Spleen (tissue), 11 donors: ENCODE measurements at regions not wholly inside any gene's neighbourhood (a gene's known extent, or its start where the extent isn't known, plus 50 kb on each side); places are given as distances from the start of the nearest gene placed in this dataset.

Experiments
- DNase-seq: peaks from one replicate; pipeline ENCODE4 v3.0.0-alpha.2; 2020
- H3K27ac ChIP-seq, 8 donors: fragments of 200-600 bp; sonication (generic) in 7 of 8; 1 replicate in 4 of 8; 2 replicates in 4 of 8; pipeline versions ENCODE4 v1.5.0 to v1.8.0; 2016 to 2021; ENCODE audit warnings: inconsistent platforms in 4 of 8, mild to moderate bottlenecking in 4 of 8, moderate library complexity in 1 of 8
- H3K27me3 ChIP-seq, 7 donors: fragments of 200-600 bp; sonication (generic) in 6 of 7; replicated peaks in 1 of 7; 1 replicate in 4 of 7; 2 replicates in 3 of 7; pipeline versions ENCODE4 v1.5.0 to v1.8.0; 2016 to 2021; ENCODE audit warnings: inconsistent platforms in 3 of 7, mild to moderate bottlenecking in 1 of 7
- H3K36me3 ChIP-seq, 6 donors: fragments of 200-600 bp; sonication (generic) in 5 of 6; 1 replicate in 4 of 6; 2 replicates in 2 of 6; pipeline versions ENCODE4 v1.5.0 to v1.8.0; 2016 to 2021; ENCODE audit warnings: inconsistent platforms in 2 of 6
- H3K4me1 ChIP-seq, 6 donors: fragments of 200-600 bp; sonication (generic) in 5 of 6; 1 replicate in 3 of 6; 2 replicates in 3 of 6; pipeline versions ENCODE4 v1.5.0 to v1.8.0; 2016 to 2021; ENCODE audit warnings: inconsistent platforms in 3 of 6
- H3K4me3 ChIP-seq, 8 donors: fragments of 200-600 bp; sonication (generic) in 7 of 8; 1 replicate in 4 of 8; 2 replicates in 4 of 8; pipeline versions ENCODE4 v1.5.0 to v1.8.0; 2016 to 2021; ENCODE audit warnings: inconsistent platforms in 4 of 8, mild to moderate bottlenecking in 4 of 8, moderate library complexity in 2 of 8
- H3K9me3 ChIP-seq, 8 donors: fragments of 200-600 bp; sonication (generic) in 7 of 8; 1 replicate in 4 of 8; 2 replicates in 4 of 8; pipeline versions ENCODE4 v1.5.0 to v1.8.0; 2016 to 2021; ENCODE audit warnings: inconsistent platforms in 4 of 8
- POLR2A ChIP-seq, 3 donors: fragments of 450-650 bp; IDR thresholded peaks; one replicate each; pipeline ENCODE4 v1.5.1; 2017; ENCODE audit warnings: antibody characterized with exemption in 3 of 3, mild to moderate bottlenecking in 1 of 3
- POLR2AphosphoS5 ChIP-seq, 3 donors: sonication (generic); formaldehyde crosslinking; IDR thresholded peaks; one replicate each; pipeline ENCODE4 v1.5.1; 2017; ENCODE audit warnings: antibody characterized with exemption in 3 of 3
- WGBS, 5 donors: extraction: QIAGEN DNeasy Blood & Tissue Kit in 3 of 5; methylation state at CpG; one replicate each; pipeline versions ENCODE4 v1.1.5 to v1.1.7; 2013 to 2018; 5-methylcytosine and 5-hydroxymethylcytosine counted together
- intact Hi-C: fragments of 100-400 bp; cut with DNase I; formaldehyde crosslinking; loops from one replicate; pipeline ENCODE4 v1.15.0; 2023; ENCODE audit warnings: low total_unique reads
- TF ChIP-seq, protein P1 (sequence below), 11 experiments: fragments of 200-600 bp in 7 of 11; fragments of 450-650 bp in 4 of 11; sonication (generic) in 4 of 11; IDR thresholded peaks in 8 of 11; conservative IDR thresholded peaks in 3 of 11; 1 replicate in 7 of 11; 2 replicates in 4 of 11; pipeline versions ENCODE4 v1.4.0 to v1.8.0; 2016 to 2021; ENCODE audit warnings: antibody characterized with exemption in 11 of 11, inconsistent platforms in 4 of 11, mild to moderate bottlenecking in 1 of 11
- donor health status: healthy with polysubstance abuse.
- donor health status: DM: no; HTN: no; CAD: no; lungs with moderate emphysema.
- donor health status: DM: no; HTN: no; CAD: no.
- donor health status: Bipolar disorder and iron deficiency.
- donor health status: healthy.
- donor health status: DM: no; HTN: no; CAD: no.
- donor health status: DM: yes; HTN: yes; CAD: no.

DNA sequence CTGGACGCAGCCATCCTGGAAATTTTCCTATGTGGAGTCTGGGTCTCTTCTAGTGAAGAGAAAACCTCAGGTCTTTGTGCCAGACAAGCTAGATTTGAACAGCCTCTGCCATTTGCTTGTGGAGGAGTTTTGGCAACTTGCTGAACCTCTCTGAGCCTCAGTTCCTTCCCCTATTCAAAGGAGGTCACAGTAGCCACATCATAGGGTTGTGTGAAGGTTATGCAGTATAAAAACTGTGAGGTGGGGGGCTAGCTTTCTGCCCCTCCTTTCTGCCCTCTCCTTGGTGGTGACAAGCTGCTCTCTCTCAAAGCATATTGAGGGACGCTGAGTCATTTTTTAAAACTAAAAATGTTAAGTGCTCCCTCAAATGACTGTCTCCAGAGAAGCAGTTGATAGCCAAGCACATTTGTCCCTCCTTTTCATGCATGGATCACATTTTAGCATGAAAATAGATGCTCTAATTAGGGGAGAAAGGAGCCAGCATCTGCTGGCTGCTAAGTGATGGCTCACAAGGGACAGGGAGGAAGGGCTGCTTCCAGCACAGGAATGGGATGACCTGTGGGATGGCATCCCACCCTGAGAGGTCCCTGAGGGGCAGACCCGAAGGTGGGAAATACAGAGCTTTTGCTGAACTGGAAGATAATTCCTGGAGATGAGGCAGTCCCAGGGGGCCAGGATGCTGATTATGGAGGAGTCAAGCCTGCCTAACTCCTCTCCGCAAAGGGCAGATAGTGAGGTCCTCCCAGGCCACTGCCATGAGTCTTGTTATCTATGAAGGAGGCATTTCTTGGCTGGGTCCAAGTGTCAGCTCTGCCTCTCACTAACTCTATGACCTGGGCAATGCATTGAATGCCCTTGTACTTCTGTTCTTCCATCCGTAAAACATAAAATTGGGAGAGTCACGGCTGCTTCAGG lies 218.8 kb downstream of the RAB11FIP4 start:
- Histone ChIP-seq H3K9me3 (no peaks in the 10 kb centered on the region), H3K27ac (no peak overlapping the region), H3K36me3 (no peaks in the 10 kb centered on the region), H3K4me3 (no peak overlapping the region), H3K4me1 (no peaks in the 10 kb centered on the region), H3K27me3 (peaks cover 0 to 3% (median 0%) of the 10 kb centered on the region in 7 donors)
- WGBS, 5 donors, result 75 to 88% (median 84%) methylated on average over 6 of the region's 6 CpGs
- TF ChIP-seq, protein P1, sequence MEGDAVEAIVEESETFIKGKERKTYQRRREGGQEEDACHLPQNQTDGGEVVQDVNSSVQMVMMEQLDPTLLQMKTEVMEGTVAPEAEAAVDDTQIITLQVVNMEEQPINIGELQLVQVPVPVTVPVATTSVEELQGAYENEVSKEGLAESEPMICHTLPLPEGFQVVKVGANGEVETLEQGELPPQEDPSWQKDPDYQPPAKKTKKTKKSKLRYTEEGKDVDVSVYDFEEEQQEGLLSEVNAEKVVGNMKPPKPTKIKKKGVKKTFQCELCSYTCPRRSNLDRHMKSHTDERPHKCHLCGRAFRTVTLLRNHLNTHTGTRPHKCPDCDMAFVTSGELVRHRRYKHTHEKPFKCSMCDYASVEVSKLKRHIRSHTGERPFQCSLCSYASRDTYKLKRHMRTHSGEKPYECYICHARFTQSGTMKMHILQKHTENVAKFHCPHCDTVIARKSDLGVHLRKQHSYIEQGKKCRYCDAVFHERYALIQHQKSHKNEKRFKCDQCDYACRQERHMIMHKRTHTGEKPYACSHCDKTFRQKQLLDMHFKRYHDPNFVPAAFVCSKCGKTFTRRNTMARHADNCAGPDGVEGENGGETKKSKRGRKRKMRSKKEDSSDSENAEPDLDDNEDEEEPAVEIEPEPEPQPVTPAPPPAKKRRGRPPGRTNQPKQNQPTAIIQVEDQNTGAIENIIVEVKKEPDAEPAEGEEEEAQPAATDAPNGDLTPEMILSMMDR (IDR thresholded peaks at IDR 0.05 in 8 of 11, conservative IDR thresholded peaks at IDR 0.05 in 3 of 11), result no peak
- TF ChIP-seq POLR2AphosphoS5 (IDR thresholded peaks at IDR 0.05), result no peak
- no peak for TF ChIP-seq POLR2A (IDR thresholded peaks at IDR 0.05)
- intact Hi-C loops, result no loop called here
- DNase-seq, result no peak

DNA sequence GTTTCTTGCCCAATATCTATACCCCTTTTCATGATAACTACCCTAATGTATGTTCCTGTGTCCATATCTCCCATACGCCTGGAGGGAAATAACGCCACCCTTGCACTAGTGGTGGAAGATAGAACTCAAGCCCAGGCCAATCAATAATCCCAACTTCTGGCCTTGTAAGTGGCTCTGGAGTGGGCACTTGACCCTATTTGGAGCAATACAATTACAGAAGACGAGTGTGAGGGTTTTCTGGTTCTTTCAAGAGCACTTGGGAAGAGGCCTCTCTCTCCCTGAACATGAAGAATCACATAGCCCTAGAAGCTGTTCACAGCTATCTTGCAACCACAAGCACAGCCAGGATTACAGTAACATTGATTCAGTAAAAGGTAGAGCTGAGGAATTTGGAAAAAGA lies 217.9 kb downstream of the RAB11FIP4 start:
- H3K36me3 ChIP-seq, result no peaks in the 10 kb centered on the region
- no peaks in the 10 kb centered on the region for H3K9me3 ChIP-seq
- TF ChIP-seq POLR2A (IDR thresholded peaks at IDR 0.05), result no peak
- H3K27me3 ChIP-seq, result peaks cover 0 to 3% (median 0%) of the 10 kb centered on the region in 7 donors
- no peak for DNase-seq
- 75 to 86% (median 83%) methylated on average over 3 of the region's 3 CpGs for WGBS, 5 donors
- H3K27ac ChIP-seq, result no peak overlapping the region
- H3K4me3 ChIP-seq, result no peak overlapping the region
- H3K4me1 ChIP-seq, result no peaks in the 10 kb centered on the region
- intact Hi-C loops, result no loop called here

DNA sequence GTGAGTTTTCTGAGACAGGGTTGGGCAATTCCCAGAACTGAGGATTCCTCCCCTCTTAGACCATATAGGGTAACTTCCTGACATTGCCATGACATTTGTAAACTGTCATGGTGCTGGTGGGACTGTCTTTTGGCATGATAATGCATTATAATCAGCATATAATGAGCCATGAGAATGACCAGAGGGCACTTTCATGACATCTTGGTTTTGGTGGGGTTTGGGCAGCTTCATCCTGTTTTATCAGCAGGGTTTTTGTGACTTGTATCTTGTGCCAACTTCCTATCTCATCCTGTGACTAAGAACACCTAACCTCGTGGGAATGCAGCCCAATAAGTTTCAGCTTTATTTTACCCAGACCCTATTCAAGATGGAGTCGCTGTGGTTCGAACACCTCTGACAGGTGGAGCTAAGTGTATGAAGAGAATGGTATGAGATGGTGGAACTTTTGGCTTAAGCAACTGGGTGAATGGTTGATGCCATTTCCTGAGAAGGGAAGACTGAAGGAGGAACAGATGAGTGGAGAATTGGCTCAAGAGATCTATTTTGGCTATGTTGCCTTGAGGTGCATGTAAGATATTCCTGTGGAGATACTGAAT lies 217.3 kb downstream of the RAB11FIP4 start:
- Histone ChIP-seq H3K36me3 (no peaks in the 10 kb centered on the region), H3K4me3 (no peak overlapping the region), H3K9me3 (no peaks in the 10 kb centered on the region), H3K4me1 (no peaks in the 10 kb centered on the region), H3K27me3 (peaks cover 0 to 3% (median 0%) of the 10 kb centered on the region in 7 donors), H3K27ac (no peak overlapping the region)
- intact Hi-C loops, result no loop called here
- TF ChIP-seq POLR2AphosphoS5 (IDR thresholded peaks at IDR 0.05), result no peak
- TF ChIP-seq POLR2A (IDR thresholded peaks at IDR 0.05), result no peak
- TF ChIP-seq, protein P1 (IDR thresholded peaks at IDR 0.05 in 8 of 11, conservative IDR thresholded peaks at IDR 0.05 in 3 of 11), result no peak
- no peak for DNase-seq
- 83 to 87% (median 86%) methylated on average over 3 of the region's 3 CpGs for WGBS, 5 donors

DNA sequence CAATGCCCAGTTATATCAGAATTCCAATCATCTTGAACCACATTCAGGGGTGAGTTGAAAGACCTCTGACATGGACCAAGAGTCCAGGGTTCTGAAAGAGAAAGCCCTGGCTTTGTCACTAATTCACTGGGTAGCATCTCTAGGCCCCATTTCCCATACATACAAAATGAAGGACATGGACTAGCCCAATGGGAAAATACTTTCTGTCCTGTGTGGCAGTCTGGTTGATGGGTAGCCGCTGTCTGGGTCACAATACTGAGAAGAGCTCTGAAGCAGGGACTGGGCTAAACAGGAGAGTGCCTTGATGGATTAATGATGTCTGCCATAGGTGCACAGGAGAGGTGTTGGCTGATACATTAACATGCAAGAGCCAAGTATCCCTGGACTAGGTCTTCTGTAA lies 214.3 kb downstream of the RAB11FIP4 start:
- no peak overlapping the region for H3K27ac ChIP-seq
- WGBS, 5 donors, result 83 to 97% (median 86%) methylated on average over 1 of the region's 1 CpG
- no peaks in the 10 kb centered on the region for H3K4me1 ChIP-seq
- H3K27me3 ChIP-seq, result peaks cover 0 to 3% (median 0%) of the 10 kb centered on the region in 7 donors
- H3K9me3 ChIP-seq, result no peaks in the 10 kb centered on the region
- no peaks in the 10 kb centered on the region for H3K36me3 ChIP-seq
- no peak overlapping the region for H3K4me3 ChIP-seq
- TF ChIP-seq POLR2A (IDR thresholded peaks at IDR 0.05) (no peak), POLR2AphosphoS5 (IDR thresholded peaks at IDR 0.05) (no peak)
- TF ChIP-seq, protein P1 (IDR thresholded peaks at IDR 0.05 in 8 of 11, conservative IDR thresholded peaks at IDR 0.05 in 3 of 11), result no peak
- no peak for DNase-seq
- intact Hi-C loops, result no loop called here
